Islet of Langerhans (tissue), 1 donor: ENCODE measurements at regions not wholly inside any gene's neighbourhood (a gene's known extent, or its start where the extent isn't known, plus 50 kb on each side); places are given as distances from the start of the nearest gene placed in this dataset.

Experiments used
- FAIRE-seq: peaks from one replicate; lab custom pipeline; 2011; peaks lifted over from hg19 to GRCh38; lab: Jason Lieb, UNC

GRCh38 chr1:29455781-29456180 is 219.5 kb downstream of the PTPRU start:
- no peak for FAIRE-seq

DNA sequence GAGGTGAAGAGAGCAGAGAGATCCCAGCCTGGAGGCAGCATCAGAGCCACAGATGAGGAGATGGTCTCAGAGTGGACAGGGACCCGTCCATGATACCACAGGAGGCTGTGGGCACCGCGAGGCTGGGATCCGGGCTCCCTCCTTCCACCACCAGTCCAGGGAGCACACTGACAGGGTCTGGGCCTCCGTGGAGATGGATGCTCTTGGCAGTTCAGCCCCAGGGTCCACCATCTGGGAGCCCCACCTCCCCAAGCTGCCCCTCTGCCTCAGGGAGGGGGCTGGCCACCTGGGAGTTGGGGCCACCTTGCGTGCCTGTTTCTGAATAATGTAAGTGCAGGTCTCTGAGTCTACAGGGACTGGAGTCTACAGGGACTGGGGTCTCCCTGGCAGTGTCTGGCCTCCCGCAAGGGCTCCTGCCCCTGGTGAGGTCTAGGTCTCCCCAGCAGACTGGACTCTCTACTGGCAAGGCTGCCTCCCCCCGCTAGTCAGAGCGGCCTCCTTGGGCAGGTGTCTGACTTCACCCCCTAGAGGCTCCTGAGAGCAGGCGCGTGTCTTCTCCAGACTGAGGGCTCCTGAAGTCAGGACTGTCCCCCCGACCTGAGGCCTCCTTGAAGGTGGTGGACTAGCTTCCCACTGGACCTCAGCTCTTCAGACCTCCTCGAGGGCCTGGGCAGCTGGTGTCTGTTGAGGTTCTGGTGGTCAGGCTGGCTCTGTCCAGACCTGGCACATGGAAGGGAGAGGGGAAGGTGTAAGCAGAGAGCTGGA is 218.5 kb downstream of the PTPRU start:
- FAIRE-seq = no peak

GRCh38 chr1:29453502-29454240 is 217.3 kb downstream of the PTPRU start:
- FAIRE-seq = no peak

- FAIRE-seq = no peak
Observed at GRCh38 chr1:29452463-29453230, 216.3 kb downstream of the PTPRU start.

DNA sequence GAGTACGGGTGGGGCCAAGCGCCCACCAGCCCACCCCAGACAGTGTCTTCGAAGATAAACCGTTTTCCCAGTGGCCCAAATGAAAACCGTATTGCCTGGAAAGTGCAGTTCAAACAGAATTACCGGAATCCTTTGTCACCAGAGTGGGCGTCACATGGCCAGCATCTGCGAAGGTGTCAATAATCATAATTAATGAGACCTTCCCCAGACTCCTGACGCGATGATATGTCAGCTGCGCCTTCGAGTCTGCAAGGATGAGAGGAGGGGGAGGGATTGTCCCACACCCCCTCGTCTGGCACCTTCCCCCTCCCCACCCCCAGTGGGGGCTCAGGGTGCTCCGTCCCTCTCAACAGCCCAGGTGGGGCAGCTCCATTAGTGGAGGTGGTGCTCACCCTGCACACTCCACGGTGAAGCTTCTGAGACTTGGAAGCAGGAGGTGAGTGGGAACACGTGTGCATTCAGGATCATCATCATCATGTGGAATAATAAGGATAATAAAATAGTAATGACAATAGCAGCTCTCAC is 215.1 kb downstream of the PTPRU start:
- no peak for FAIRE-seq

- FAIRE-seq = no peak
Observed at GRCh38 chr1:29450591-29450990, 214.3 kb downstream of the PTPRU start.

DNA sequence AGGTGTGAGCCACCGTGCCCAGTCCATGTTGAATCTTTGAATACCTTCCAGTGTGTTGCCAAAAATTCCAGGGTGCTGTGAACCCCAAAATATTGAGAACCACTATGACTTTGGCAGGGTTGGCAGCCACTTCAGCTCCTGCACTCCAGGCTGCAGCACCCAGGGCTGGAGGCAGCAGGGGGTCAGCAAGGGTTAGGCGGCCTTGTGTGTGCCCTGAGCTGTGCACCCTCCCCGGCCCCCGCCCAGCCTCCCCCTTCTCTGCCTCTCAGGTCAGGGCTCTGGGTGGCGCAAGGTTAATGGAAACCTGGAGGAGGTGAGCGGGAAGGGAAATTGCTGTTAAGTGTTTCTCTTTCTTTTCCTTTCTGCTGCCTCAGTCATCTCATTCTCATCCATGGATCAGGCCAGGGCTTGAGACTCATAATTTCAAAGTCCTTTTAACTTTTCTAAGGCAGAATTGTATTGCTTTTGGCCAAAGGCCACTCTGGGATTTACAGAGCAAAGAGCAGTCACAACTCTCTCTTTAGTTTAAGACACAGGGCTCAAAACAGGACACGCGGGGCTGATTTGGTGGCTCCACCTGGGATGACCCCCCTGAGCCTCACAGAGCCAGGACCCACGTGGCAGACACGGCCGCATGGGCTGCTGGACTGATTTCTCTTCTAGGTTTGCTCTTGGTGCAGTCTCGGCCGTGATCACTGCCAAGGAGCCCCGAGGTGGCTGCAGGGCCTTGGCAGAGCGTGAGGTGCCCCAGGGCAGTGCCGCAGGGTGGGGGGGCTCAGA is 212.3 kb downstream of the PTPRU start:
- no peak for FAIRE-seq

DNA sequence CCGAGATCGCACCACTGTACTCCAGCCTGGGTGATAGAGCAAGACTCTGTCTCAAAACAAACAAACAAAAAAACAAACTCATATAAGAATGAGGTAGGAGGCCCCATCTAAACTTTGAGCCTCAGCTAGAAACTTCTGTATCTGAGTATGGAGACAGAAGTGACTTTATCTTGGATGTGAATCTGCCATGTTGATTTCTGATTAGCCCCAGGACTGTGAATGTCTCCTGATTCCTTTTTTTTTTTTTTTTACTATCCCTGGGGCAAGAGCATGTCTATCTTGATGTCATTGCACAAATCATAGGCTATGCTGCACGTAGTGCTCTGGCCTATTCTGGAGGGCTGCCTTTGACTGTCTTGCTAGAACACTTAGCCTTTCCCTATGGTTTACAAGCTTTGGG is 211.0 kb downstream of the PTPRU start:
- FAIRE-seq = no peak

DNA sequence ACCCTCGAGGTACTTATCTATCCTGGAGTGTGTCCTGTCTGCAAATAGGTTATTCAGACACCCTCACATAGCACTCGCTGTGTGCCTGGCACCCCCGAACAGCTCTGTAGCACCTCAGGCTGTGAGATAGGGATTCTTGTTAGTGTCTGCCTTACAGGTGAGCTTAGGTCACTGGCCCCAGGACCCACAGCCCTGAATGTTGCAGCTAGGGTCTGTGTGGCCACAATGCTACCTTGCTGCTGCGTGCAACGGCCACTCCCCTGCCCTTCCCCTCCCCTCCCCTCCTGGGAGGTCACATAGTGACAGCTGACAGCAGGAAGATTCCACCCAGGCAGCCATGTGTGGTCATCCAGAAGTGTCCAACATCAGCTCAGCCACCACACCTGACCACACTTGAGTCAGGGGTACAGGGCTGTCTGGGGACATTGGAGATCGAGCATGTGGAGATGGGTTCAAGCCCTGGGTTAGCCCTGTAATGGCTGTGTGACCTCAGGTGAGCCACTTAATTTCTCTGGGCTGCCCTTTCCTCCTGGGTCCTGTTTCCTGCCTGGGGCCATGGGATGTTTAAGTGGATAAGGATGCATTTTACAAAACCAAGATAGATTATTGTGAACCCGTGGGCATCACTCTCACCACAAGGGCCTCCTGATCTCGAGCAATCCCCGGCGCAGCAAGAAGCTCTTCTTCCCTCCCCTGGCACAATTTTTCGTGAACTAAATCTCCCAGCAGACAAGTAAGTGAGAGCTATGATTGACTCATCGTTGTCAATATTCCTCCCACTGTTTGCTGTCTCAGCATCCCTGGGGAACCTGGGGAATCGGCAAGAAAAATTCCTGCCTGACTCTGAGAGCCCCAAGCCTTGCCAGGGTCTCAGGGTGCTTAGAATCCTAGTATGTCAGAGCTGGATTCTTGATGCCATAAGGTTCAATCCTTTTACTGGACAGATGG is 208.7 kb downstream of the PTPRU start:
- FAIRE-seq = no peak

DNA sequence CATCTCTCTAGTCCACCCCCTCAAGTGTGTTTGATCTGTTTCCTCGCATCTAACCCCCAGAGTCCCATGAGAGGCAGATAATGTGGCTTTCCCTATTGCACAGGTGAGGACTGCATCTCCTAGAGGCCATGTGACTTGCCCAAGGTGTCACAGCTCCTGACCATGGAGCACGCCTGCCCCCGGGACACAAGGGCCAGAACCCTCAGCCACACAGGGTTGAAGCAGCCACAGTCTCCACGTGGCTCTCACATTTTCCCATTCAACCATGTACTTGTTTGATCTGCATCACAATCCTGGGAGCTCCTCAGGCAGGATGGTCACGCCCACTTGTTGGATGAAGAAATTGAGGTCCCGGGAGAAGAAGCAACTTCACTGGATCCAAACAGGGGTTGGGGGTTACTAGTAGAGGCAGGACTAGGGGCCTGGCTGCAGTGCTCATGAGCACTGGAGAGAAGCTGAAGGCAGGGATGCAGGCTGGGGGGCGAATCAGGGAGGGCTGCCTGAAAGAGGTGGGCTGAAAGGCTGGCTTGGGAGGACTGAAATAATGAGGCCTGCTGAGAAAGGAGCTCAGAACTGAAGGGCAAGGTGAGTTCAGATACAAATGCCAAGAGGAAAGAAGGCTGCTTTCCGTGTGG is 207.9 kb downstream of the PTPRU start:
- no peak for FAIRE-seq

DNA sequence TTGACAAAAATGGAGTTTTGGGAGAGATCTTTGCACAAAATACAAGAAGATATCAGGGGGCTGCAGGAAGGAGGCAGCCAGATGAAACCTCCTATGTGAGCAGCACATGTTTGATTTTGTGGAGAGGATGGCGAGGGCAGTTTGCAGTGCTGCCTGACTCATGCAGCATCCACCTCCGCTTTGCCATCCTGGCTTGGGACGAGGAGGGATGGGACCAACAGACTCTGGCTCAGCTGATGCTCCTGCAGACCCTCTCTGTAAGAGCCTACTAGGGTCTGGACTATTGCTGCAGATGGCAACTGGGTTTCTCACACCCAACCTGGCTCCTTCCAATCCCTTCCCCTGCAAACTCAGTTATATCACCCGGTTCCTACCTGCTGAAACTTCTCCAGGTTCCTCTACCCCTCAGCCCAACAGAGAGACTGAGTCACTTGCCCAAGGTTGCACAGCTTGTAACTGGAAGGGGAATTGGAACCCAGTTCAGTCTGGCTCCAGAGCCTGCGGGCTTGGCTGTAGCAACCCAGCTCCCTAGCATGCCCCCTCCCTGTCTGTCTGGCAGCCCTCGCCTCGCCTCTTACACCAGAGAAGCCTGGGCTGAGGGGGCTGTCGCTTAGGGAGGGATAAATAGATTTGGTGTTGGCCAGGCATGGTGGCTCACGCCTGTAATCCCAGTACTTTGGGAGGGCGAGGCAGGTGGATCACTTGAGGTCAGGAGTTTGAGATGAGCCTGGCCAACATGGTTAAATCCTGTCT is 205.8 kb downstream of the PTPRU start:
- no peak for FAIRE-seq

GRCh38 chr1:29439615-29440014 is 203.3 kb downstream of the PTPRU start:
- no peak for FAIRE-seq

GRCh38 chr1:29438991-29439390 is 202.7 kb downstream of the PTPRU start:
- no peak for FAIRE-seq

GRCh38 chr1:29437946-29438345 is 201.6 kb downstream of the PTPRU start:
- FAIRE-seq = no peak

DNA sequence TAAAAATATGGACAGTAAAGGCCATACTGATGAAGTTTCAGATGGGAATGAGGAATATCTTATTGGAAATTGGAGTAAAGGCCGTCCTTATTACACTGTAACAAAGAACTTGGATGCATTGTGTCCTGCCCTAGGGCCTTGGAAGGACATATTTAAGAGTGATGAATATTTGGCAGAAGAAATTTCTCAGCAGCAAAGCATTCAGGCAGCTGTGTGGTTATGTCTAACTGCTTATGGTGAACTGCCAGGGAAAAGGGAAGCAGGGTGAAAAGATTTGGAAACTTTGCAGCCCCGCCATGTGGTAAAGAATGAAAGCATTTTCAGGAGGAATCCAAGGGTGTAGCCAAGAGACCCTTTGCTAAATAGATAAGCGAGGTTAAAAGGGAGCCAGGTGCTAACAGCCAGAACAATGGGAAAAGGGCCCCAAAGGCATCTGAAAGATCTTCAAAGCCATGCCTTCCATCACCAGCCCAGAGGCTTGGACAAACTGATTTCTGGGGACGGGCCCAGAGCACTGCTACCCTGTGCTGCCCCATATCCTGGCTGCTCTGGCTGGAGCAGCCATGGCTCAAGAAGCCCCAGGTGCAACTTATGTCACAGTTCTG is 200.0 kb downstream of the PTPRU start:
- FAIRE-seq = no peak

DNA sequence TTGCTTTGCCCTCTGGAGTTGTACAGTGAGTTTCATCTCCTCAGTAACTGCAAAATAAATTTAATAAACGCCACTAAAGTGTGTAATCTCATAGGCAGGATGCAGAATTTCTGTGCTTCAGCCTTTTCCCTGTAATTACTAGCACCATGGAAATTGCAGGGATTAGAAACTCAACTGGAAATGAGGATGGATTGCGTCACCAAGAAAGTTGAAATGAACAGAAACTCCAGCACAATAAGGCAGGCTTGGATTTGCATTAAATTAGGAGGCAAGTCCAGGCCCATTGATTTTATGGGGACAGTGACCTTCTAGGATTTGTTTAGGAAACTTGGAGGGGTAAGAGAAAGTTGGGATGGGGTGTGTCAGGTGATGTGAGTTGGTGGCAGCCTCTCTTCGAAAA is 197.5 kb downstream of the PTPRU start:
- no peak for FAIRE-seq

DNA sequence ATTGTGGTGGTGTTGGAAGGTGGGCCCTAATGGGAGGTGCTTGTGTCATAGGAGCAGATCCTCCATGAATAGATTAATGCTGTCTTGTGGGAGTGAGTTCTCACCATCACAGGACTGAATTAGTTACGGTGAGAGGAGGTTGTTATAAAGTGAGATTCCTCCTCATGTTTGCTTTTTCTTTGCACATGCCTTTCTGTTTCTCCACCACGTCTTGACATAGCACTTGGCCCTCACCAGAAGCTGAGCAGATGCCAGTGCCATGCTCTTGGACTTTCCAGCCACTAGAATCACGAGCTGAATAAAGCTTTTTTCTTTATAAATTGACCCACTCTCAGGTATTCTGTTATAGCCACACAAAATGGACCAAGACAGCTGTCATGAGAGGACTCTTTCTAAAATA is 194.8 kb downstream of the PTPRU start:
- FAIRE-seq = no peak

DNA sequence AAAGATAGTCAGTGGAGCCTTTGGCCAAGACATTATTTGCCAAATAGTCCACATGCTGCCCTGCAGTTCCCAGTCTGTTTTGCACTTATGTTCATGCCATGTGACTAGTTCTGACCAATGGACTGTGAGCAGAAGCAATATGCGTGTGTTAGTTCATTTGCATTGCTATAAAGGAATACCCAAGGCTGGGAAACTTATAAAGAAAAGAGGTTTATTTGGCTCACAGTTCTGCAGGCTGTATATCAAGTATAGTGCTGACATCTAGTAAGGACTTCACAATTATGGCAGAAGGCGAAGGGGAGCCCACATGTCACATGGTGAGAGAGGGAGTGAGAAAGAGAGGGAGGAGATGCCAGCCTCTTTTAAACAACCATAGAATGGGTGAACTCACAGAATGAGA is 193.3 kb downstream of the PTPRU start:
- no peak for FAIRE-seq

DNA sequence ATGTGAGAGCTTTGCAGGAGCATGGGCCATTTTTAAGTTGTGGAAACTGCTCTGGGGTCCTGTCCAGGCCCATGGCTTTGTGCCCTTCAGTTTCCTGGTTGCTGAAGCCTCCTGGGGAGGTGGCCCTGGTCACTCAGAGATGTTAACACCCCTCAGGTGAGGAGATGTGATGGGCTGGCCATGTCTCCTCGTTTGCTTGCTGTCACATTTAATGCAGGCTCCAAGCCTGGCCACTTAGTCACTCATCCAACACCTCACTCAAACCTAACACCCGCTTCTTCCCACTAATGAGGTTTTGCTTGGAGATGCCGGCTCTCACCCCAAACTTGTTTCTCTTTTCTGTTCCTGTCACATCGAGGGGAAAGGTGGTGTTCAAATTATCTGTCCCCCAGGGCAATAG is 192.7 kb downstream of the PTPRU start:
- no peak for FAIRE-seq
